HG02885 (cell line): ENCODE measurements at regions not wholly inside any gene's neighbourhood (a gene's known extent, or its start where the extent isn't known, plus 50 kb on each side); places are given as distances from the start of the nearest gene placed in this dataset.

Source experiments
- ATAC-seq: cut with Tn5 transposase; IDR thresholded peaks from one replicate; pipeline ENCODE4 v1.9.1; 2021; ENCODE audit warnings: mild to moderate bottlenecking; ENCODE audit not compliant: unreplicated experiment, poor library complexity

DNA sequence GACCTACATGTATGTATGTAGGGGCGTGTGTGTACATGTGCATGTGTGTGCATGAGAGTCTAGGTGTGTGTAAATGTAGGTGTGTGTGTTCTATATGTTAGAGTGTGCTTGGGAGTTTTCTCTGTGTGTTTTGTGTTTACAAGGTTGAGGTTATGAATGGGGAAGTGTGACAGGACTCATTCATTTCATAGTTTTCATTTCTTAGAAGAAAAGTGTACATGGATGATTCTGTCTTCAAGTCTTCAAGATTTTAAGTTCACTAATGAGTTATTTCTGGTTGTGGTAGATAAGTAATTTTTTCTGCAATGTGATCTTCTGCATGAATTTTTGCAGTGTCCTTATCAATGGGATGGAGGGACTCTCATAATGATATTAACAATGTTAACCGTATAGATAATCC lies 118.2 kb upstream of the SLC10A2 start:
- ATAC-seq: peak; percentile 71

DNA sequence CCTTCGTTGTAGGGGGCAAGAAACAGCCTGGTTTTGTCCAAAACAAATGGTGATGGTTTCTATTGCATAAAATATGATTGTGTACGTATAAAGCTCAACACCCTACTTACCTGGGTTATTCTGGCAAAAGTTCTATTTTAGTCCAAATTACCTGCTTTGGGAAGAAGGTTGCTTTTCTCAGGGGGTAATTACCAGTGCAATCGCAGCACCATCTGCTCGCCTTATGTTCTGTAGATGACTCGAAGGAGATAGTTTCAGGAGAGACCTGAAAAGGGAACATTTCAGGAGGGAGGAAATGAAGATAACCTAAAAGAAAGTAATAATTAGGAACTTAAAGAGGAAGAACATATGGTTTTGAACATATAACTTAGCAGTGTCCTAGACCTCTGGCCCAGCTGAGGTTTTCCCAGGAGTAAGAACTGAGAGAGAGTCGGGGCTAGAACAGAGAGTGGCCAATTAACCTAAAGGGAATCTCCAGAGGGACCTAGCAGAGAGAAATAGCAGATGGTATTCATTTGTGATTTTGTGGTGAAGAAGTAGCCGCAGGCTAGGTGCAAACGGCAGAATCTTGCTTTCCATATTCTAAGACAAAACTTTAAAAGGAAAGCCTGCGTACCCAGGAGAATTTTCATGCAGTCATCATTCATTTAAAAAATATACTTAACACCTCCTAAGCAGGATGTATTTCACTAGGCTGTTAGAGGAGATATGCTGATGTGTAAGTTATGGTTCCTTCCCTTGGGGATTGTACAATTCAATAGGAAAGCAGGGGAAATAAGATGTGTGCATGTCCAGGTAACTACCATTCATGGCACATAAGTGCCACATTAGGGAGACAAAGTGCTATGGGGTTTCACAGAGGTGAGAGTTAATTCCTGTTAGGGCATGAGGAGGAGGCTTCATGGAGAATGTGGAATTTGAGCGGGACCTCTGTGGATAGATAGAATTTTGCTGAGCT lies 113.0 kb upstream of the SLC10A2 start:
- ATAC-seq: no peak

GRCh38 chr13:103174966-103175365 lies 108.7 kb upstream of the SLC10A2 start:
- no peak for ATAC-seq

GRCh38 chr13:103168901-103169508 lies 102.8 kb upstream of the SLC10A2 start:
- no peak for ATAC-seq

DNA sequence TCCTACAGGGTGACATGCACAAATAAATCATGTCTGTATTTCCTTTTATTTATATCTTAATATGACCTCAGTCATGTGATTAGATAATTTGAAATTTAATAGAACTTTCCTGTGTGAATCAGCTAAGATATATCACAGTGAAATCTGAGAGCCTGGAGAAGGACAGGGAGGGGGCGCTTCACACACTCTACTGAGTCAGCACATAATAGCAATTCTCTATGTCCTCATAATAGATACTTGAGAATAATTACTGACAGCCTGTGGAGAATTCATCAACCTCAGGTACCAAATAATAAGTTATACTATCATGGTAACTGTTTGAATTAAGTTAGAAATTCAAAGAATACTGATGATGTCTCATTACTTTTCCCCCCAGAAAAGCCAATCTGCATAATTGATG lies 98.0 kb upstream of the SLC10A2 start:
- no peak for ATAC-seq

DNA sequence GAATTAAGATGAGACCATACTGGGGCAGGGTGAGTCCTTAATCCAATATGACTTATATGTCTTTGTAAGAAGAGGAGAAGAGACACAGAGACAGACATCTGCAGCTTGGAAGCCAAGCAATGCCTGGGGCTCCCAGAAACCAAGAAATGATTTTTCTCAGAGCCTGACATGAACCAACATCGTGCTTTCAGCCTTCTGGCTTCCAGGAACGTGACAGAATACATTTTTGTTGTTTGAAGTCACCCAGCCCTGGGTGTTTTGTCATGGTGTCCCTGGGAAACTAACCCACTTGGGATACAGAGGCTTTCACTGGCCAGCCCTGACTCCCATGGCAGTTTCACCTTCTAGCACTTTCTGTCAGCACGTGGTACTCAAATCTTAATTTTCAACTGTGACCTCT lies 95.3 kb upstream of the SLC10A2 start:
- ATAC-seq: no peak

GRCh38 chr13:103157434-103158145 lies 91.4 kb upstream of the SLC10A2 start:
- ATAC-seq: no peak

DNA sequence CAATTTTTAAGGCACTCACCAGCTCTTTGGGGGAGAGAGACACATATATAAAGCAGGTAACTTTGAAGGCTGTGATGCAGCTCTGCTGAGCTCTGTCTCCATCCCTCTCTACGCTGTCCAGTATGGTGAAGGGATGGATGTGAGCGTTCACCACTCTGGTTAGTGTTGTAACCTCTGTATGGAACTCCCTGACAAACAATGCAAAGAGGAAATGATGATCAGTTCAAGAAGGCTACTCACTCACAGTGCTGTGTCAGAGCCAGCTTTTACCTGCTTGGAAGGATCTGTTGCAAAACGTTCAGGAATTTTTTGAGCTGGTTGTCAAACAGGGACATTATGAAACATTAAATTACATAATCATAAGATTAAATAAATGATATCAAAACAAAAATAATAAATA lies 90.8 kb upstream of the SLC10A2 start:
- no peak for ATAC-seq

DNA sequence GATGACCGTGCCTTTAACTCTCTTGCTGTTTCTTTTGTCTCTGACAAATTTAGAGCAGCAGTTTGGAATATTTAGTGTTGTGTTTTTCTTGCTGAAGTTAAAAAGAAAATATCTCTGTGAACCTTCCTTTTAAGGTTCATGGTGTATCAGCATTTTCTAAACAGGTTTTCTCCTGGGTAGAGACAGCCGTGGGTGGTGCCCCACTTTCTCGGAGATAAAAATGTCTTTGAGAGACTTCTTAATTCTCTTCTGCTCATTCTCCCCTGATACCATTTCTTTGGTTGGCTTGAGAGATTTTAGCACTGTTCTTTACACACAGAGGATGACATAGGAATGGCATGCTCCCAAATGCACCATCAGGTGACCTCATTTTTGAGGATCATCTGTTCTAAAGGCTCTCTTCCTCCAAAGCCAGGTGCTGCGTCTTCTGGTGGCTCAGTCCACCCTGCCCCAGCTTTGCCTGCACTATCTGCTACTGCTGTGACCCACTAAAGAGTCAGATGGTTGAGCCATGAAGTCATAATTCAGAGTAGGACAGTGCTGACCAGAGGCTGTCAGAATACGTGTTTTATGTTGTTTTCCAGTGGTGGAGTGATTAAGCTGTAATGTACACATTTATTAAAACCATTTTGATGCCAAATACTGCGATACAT lies 90.3 kb upstream of the SLC10A2 start:
- no peak for ATAC-seq

GRCh38 chr13:103153466-103153865 lies 87.2 kb upstream of the SLC10A2 start:
- no peak for ATAC-seq

- no peak for ATAC-seq
Measured at GRCh38 chr13:103147961-103148360, 81.7 kb upstream of the SLC10A2 start.

GRCh38 chr13:103145442-103145841 lies 79.2 kb upstream of the SLC10A2 start:
- no peak for ATAC-seq

- ATAC-seq: no peak
Measured at GRCh38 chr13:103143432-103143831, 77.2 kb upstream of the SLC10A2 start.

- no peak for ATAC-seq
Measured at GRCh38 chr13:103142151-103142550, 75.9 kb upstream of the SLC10A2 start.

DNA sequence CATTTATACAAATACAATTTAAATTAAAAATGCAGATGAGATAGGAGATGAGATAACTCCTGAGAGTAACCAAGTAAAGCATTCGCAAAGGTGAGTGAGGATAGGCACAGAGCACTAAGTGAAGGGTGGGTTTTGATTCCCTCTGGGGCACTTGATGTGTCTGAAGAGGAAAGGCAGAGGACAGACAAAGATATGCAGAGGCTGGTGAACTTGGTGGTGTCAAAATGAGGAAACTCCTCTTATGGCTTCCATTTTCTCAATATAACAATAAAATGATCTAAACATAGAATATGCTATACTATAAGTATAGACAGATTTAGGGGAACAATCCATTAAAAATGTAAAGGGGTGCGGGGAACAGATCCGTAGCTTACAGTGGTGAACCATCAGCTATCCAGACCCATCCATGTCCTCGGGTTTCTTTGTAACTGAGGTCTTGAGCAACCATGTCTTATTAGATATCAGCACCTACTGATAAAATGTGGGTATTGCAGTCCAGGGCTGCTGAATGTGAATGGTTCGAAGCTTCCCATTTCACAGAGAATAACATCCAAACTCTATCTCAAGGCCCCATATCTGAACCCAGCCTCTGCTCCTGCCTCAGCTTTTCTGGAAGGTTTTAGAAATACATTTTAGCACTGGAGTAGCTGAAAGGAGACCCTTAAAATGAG lies 73.9 kb upstream of the SLC10A2 start:
- ATAC-seq: peak; percentile 94

- peak; percentile 48 for ATAC-seq
Measured at GRCh38 chr13:103134271-103134670, 68.1 kb upstream of the SLC10A2 start.

- no peak for ATAC-seq
Measured at GRCh38 chr13:103133556-103133955, 67.3 kb upstream of the SLC10A2 start.

DNA sequence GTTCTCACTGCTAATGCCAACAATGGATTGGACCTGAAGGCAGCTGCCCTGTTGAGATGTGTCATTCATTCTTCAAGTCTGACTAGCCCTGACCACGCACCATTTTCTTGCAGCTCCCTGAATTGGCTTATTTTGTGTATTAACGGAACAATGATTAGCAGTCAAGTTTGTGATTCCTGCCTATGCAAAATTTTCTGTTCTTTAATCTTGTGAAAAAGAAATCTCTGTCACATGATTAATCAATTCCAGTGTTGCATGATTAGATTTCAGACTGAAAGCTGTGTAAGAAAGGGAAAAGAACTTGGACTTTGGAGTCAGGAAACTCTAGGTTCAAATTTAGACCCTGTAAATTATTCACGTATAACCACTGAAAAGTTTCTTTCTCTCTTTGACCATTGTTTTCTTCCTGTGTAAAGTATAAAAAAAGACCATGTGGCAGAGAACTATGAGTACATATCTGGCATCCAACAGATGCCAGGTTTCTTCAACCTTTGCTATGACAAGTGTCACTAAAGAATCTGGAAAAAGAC lies 64.5 kb upstream of the SLC10A2 start:
- peak; percentile 56 for ATAC-seq

DNA sequence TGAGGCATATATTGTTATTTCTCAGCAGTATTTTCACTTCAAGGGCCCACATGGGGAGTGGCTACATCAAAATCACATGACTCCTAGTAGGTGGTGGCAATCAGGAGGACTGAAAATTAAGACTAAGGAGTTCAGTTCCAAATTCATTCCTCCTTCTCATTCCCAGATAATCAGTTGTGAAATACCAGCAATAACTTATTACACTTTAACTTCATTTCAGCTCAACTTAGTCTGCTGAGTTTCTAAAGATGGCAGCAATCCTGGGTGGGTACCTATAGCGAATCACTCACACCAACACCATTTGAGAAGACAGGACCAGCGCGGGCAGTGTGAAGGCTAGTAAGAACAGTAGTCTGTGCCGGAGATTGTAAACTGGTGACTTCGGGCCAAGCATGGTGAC lies 63.9 kb upstream of the SLC10A2 start:
- no peak for ATAC-seq
